ENCODE measurements at regions not wholly inside any gene's neighbourhood (a gene's known extent, or its start where the extent isn't known, plus 50 kb on each side); places are given as distances from the start of the nearest gene placed in this dataset.

- Mint-ChIP-seq H3K27ac (peak overlapping the region; percentile 59), H3K36me3 (ENCODE audit: low read depth) (peaks cover 2% of the 10 kb centered on the region), H3K9me3 (no peaks in the 10 kb centered on the region), H3K4me1 (peaks cover 21% of the 10 kb centered on the region), H3K27me3 (no peaks in the 10 kb centered on the region), H3K4me3 (no peak overlapping the region)
- CTCF ChIA-PET: no interaction called here
- intact Hi-C loops (cut with micrococcal nuclease): no loop called here
- DNase-seq: no peak
- TF ChIP-seq, protein P1, sequence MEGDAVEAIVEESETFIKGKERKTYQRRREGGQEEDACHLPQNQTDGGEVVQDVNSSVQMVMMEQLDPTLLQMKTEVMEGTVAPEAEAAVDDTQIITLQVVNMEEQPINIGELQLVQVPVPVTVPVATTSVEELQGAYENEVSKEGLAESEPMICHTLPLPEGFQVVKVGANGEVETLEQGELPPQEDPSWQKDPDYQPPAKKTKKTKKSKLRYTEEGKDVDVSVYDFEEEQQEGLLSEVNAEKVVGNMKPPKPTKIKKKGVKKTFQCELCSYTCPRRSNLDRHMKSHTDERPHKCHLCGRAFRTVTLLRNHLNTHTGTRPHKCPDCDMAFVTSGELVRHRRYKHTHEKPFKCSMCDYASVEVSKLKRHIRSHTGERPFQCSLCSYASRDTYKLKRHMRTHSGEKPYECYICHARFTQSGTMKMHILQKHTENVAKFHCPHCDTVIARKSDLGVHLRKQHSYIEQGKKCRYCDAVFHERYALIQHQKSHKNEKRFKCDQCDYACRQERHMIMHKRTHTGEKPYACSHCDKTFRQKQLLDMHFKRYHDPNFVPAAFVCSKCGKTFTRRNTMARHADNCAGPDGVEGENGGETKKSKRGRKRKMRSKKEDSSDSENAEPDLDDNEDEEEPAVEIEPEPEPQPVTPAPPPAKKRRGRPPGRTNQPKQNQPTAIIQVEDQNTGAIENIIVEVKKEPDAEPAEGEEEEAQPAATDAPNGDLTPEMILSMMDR (IDR thresholded peaks at IDR 0.05): no peak
- POLR2A ChIA-PET: interaction anchor here (0.7 to 7.6 kb wide), 8 partner anchors 9 to 128 kb away, joined by 3 to 131 read pairs (median 14); partner anchors contain the start of gene SERTAD2
- no peak for ATAC-seq (ENCODE audit: low read depth)
These were observed 116.5 kb upstream of the SERTAD2 start for GRCh38 chr2:64770137-64770780.

DNA sequence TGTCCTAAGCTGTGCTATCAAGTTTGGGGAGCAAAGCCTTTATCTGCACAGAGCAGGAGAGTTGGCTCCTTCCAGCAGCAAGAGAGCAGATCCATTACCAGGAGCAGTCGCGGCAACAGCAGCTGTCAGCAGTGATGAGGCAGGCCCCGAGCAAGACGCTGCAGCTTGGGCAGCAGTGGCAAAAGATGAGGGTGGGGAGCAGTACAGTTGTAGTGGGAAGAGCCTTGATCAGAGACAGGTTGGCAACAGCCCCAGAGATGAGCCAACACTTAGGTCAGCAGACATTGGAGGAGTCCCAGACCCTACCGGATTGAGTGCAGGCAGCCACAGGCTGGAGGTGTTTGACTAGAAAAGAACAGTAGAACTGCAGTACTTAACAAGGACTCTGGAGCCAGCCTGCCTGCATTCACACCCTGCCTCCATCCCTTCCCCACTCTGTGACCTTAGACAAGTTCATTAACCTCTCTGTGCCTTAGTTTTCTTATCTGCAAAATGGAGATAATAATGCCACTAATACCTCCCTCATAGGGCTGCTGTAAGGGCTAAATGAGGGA, 117.1 kb upstream of the SERTAD2 start:
- ATAC-seq (ENCODE audit: low read depth): no peak
- Mint-ChIP-seq H3K36me3 (ENCODE audit: low read depth) (peaks cover 2% of the 10 kb centered on the region), H3K9me3 (peaks cover under 1% of the 10 kb centered on the region), H3K27me3 (no peaks in the 10 kb centered on the region), H3K4me3 (no peak overlapping the region), H3K27ac (no peak overlapping the region), H3K4me1 (peaks cover 21% of the 10 kb centered on the region)
- ChIA-PET CTCF (no interaction called here), POLR2A (interaction anchor here (1.2 to 7.6 kb wide), 5 partner anchors 18 to 115 kb away, joined by 3 to 131 read pairs (median 70); partner anchors contain the start of gene SERTAD2)
- intact Hi-C loops (cut with micrococcal nuclease): no loop called here
- TF ChIP-seq, protein P1 (IDR thresholded peaks at IDR 0.05): no peak
- DNase-seq: no peak

- Mint-ChIP-seq H3K36me3 (ENCODE audit: low read depth) (peaks cover 2% of the 10 kb centered on the region), H3K27ac (no peak overlapping the region), H3K4me1 (peaks cover 18% of the 10 kb centered on the region), H3K4me3 (no peak overlapping the region), H3K27me3 (no peaks in the 10 kb centered on the region), H3K9me3 (peaks cover 5% of the 10 kb centered on the region)
- TF ChIP-seq, protein P1 (IDR thresholded peaks at IDR 0.05): no peak
- intact Hi-C loops (cut with micrococcal nuclease): no loop called here
- POLR2A ChIA-PET: interaction anchor here (1.2 to 7.6 kb wide), 2 partner anchors 19 to 49 kb away, joined by 3 to 131 read pairs; no protein-coding TSS in a partner anchor
- DNase-seq: no peak
- no peak for ATAC-seq (ENCODE audit: low read depth)
- CTCF ChIA-PET: no interaction called here
These were observed 118.0 kb upstream of the SERTAD2 start for GRCh38 chr2:64771737-64772136.

DNA sequence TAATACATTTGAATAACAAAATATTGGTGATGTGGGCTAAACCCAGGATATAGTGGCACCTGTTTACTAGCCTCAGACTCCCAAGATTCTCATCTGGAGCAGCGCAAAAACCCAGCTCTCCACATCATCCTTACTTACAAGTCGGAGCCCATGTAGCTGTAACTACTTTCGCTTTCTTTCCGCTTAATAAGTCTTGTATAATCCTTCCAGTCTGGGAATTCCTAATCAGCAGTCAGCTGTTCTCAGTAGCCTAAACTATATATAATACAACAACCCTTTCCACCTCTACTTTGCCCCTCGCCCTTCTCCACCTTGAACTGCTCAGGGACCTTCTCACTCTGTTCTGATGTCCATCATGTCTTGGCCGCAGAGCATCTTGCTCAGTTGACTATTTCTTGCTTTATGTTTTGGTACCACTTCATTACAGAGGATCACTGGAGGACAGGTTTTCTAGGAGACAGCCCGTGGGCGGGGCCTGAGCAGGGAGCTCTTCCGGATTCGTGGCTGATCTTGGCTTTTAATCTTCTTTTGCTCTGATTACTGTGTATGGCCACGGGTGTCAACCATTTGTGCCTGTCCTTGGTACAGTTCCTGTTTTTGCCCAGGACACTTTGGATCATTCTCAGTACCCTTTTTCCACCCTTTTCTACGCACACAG, 119.9 kb upstream of the SERTAD2 start:
- intact Hi-C loops (cut with micrococcal nuclease): no loop called here
- CTCF ChIA-PET: no interaction called here
- no peak for DNase-seq
- Mint-ChIP-seq H3K27ac (no peak overlapping the region), H3K4me1 (peaks cover 7% of the 10 kb centered on the region), H3K9me3 (peaks cover 5% of the 10 kb centered on the region), H3K27me3 (no peaks in the 10 kb centered on the region), H3K36me3 (ENCODE audit: low read depth) (no peaks in the 10 kb centered on the region), H3K4me3 (no peak overlapping the region)
- TF ChIP-seq, protein P1 (IDR thresholded peaks at IDR 0.05): no peak
- POLR2A ChIA-PET: interaction anchor here (0.8 to 7.6 kb wide), 2 partner anchors 21 to 26 kb away, joined by 3 to 131 read pairs; no protein-coding TSS in a partner anchor
- no peak for ATAC-seq (ENCODE audit: low read depth)

- Mint-ChIP-seq H3K27me3 (no peaks in the 10 kb centered on the region), H3K27ac (no peak overlapping the region), H3K36me3 (ENCODE audit: low read depth) (no peaks in the 10 kb centered on the region), H3K9me3 (peaks cover 5% of the 10 kb centered on the region), H3K4me1 (no peaks in the 10 kb centered on the region), H3K4me3 (no peak overlapping the region)
- ATAC-seq (ENCODE audit: low read depth) (no peak), DNase-seq (no peak)
- TF ChIP-seq, protein P1 (IDR thresholded peaks at IDR 0.05): no peak
- intact Hi-C loops (cut with micrococcal nuclease): no loop called here
- POLR2A ChIA-PET: interaction anchor here (1.0 to 1.8 kb wide), 2 partner anchors 10 to 28 kb away, joined by 5 read pairs; no protein-coding TSS in a partner anchor
- CTCF ChIA-PET: no interaction called here
These were observed 124.1 kb upstream of the SERTAD2 start for GRCh38 chr2:64777841-64778240.
